ENCODE measurements at regions not wholly inside any gene's neighbourhood (a gene's known extent, or its start where the extent isn't known, plus 50 kb on each side); places are given as distances from the start of the nearest gene placed in this dataset.

- no peak overlapping the region for H3K4me3 ChIP-seq (ENCODE audit: low read length)
- H3K27me3 ChIP-seq (ENCODE audit: control insufficient read depth, insufficient read depth, low read length, poor library complexity, severe bottlenecking): no peaks in the 10 kb centered on the region
- no peaks in the 10 kb centered on the region for H3K36me3 ChIP-seq (ENCODE audit: control insufficient read depth, insufficient read depth, low read length)
- Mint-ChIP-seq H3K4me1 (peaks cover 7% of the 10 kb centered on the region), H3K4me3 (no peak overlapping the region), H3K9me3 (peaks cover 4% of the 10 kb centered on the region), H3K27ac (no peak overlapping the region), H3K27me3 (ENCODE audit: insufficient read depth) (no peaks in the 10 kb centered on the region), H3K36me3 (ENCODE audit: low read depth) (peaks cover 11% of the 10 kb centered on the region)
- no peak overlapping the region for H3K27ac ChIP-seq (ENCODE audit: low read depth, low read length)
- WGBS, 2 experiments (ENCODE audit: insufficient coverage in 1 of 2, insufficient read length in 1 of 2): 93% methylated on average over 1 of the region's 1 CpG; no CpG with 5 or more reads in 1 of the 2 experiments
- H3K9me3 ChIP-seq (ENCODE audit: control insufficient read depth, low read length): peaks cover 7% of the 10 kb centered on the region
- TF ChIP-seq CTCF (conservative IDR thresholded peaks at IDR 0.05): no peak
- H3K9ac ChIP-seq (ENCODE audit: extremely low read depth, low read length, poor library complexity, severe bottlenecking): no peak overlapping the region
- no peak for DNase-seq
- no peaks in the 10 kb centered on the region for H3K4me1 ChIP-seq (ENCODE audit: control insufficient read depth, insufficient read depth, low read length)
Observed at GRCh38 chr2:187920511-187920910, 366.3 kb upstream of the TFPI start.

- no peak for DNase-seq
- Mint-ChIP-seq H3K36me3 (ENCODE audit: low read depth) (no peaks in the 10 kb centered on the region), H3K4me1 (peaks cover 7% of the 10 kb centered on the region), H3K9me3 (no peaks in the 10 kb centered on the region), H3K27ac (no peak overlapping the region), H3K27me3 (ENCODE audit: insufficient read depth) (no peaks in the 10 kb centered on the region), H3K4me3 (no peak overlapping the region)
- H3K9me3 ChIP-seq (ENCODE audit: control insufficient read depth, low read length): peaks cover 7% of the 10 kb centered on the region
- H3K4me1 ChIP-seq (ENCODE audit: control insufficient read depth, insufficient read depth, low read length): no peaks in the 10 kb centered on the region
- no peaks in the 10 kb centered on the region for H3K36me3 ChIP-seq (ENCODE audit: control insufficient read depth, insufficient read depth, low read length)
- no peaks in the 10 kb centered on the region for H3K27me3 ChIP-seq (ENCODE audit: control insufficient read depth, insufficient read depth, low read length, poor library complexity, severe bottlenecking)
- 91 to 92% methylated on average over 2 of the region's 2 CpGs for WGBS, 2 experiments (ENCODE audit: insufficient coverage in 1 of 2, insufficient read length in 1 of 2)
- H3K27ac ChIP-seq (ENCODE audit: low read depth, low read length): no peak overlapping the region
- TF ChIP-seq CTCF (conservative IDR thresholded peaks at IDR 0.05): no peak
- no peak overlapping the region for H3K4me3 ChIP-seq (ENCODE audit: low read length)
- H3K9ac ChIP-seq (ENCODE audit: extremely low read depth, low read length, poor library complexity, severe bottlenecking): no peak overlapping the region
Observed at GRCh38 chr2:187922846-187923245, 368.6 kb upstream of the TFPI start.

GRCh38 chr2:187924293-187924692 lies 367.4 kb upstream of the GULP1 start:
- DNase-seq: no peak
- H3K4me3 ChIP-seq (ENCODE audit: low read length): no peak overlapping the region
- H3K9ac ChIP-seq (ENCODE audit: extremely low read depth, low read length, poor library complexity, severe bottlenecking): no peak overlapping the region
- H3K27me3 ChIP-seq (ENCODE audit: control insufficient read depth, insufficient read depth, low read length, poor library complexity, severe bottlenecking): no peaks in the 10 kb centered on the region
- Mint-ChIP-seq H3K9me3 (no peaks in the 10 kb centered on the region), H3K36me3 (ENCODE audit: low read depth) (no peaks in the 10 kb centered on the region), H3K4me1 (peaks cover 7% of the 10 kb centered on the region), H3K4me3 (no peak overlapping the region), H3K27me3 (ENCODE audit: insufficient read depth) (no peaks in the 10 kb centered on the region), H3K27ac (no peak overlapping the region)
- no peaks in the 10 kb centered on the region for H3K9me3 ChIP-seq (ENCODE audit: control insufficient read depth, low read length)
- TF ChIP-seq CTCF (conservative IDR thresholded peaks at IDR 0.05): no peak
- H3K4me1 ChIP-seq (ENCODE audit: control insufficient read depth, insufficient read depth, low read length): no peaks in the 10 kb centered on the region
- no peaks in the 10 kb centered on the region for H3K36me3 ChIP-seq (ENCODE audit: control insufficient read depth, insufficient read depth, low read length)
- no peak overlapping the region for H3K27ac ChIP-seq (ENCODE audit: low read depth, low read length)

Data from endodermal cell (in vitro differentiated cells).